CD4-positive, alpha-beta T cell treated with Interleukin-2 at 100 ng/mL for 4 hours (primary cell): ENCODE measurements at regions not wholly inside any gene's neighbourhood (a gene's known extent, or its start where the extent isn't known, plus 50 kb on each side); places are given as distances from the start of the nearest gene placed in this dataset.
"Not testable (repeated sequence)": the region's sequence is repeated elsewhere in the genome, so short reads cannot be mapped to it uniquely, and the experiment has no call there.

Source experiments
- DNase-seq: peaks from one replicate; pipeline ENCODE4 v3.0.0-alpha.2; 2020; ENCODE audit warnings: low spot score

GRCh38 chr2:234693681-234694190, 196.9 kb upstream of the ARL4C start:
- DNase-seq, result not testable (repeated sequence)

DNA sequence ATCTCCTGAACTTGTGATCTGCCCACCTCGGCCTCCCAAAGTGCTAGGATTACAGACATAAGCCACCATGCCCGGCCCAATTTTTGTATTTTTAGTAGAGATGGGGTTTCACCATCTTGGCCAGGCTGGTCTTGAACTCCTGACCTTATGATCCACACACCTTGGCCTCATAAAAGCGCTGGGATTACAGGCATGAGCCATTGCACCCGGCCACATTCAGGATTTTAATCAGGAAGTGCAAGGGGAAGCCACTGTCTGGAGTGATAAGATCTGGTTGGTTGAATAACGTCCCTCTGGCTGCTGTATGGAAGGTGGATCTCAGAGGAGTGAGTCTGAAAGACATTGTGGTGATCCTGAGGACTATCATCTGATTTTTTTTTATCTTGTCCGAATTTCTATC, 196.3 kb upstream of the ARL4C start:
- not testable (repeated sequence) for DNase-seq

GRCh38 chr2:234691968-234692955, 195.4 kb upstream of the ARL4C start:
- no peak for DNase-seq

DNA sequence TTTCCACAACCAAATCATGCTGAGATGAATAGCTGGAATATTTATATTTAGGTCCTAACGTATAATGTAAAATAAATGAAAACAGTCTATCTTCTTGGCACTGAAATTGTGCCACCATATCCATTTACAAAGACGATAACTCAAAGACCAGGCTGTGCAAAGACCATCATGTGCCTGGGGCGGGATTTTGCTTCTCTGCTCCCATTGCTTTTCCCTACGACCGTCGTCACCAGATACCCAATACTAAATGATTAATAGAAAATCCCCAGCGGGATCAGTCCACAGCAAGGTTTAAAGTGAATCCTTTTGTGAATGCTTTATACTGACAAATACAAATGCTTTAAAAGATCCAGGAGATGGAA, 194.3 kb upstream of the ARL4C start:
- no peak for DNase-seq

DNA sequence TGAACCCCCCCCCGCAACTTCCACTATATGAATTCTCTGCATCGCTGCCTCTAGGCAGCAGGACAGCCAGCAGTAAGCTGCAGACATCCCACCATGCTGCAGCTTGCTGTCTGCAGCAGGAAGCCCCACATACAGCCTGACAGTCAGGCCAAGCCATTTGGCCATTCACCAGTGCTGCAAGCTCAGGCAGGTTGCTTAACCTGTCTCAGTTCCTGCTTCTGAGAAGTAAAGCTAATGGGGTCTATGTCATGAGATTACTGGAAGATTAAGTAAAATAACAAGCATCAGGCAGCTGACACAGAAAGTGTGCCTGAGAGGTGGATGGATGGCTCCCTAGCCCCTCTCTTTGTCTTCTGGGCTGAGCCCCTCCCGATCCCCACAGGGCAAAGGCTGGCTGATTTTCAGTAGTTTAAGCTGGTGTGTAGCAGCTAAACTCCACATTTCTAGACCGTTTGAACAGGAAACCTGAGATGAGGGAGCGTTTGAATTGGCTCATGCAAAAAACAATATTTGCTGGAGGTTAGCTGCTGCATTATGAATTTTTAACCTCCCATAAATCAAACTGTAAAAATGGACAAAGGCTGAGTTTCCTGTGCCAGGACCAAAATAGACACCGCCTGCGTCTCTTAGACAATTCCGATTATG, 193.8 kb upstream of the ARL4C start:
- no peak for DNase-seq

DNA sequence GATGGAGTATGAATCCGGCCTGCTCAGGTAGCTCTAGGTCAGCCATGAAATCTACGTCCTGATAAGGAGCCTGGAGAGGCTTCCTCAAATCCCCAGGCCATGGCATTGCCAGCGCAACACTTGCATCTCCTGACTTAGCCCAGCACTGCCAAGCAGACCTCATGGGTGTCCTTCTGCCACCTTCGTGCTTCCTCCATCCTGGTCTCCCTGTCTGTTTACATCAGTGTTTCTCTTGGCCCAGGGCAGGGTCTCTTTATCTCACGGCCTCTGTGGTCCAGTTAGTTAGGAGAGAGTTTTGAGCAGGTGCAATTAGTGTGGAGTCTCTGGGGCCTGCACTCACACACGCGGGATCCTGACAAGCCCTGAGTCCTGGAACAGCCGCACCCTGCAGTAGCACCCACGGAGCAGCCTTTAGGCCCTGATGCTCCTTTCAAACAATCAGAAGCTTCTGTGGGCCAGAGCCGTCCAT, 193.1 kb upstream of the ARL4C start:
- no peak for DNase-seq

- DNase-seq, result no peak
Measured at GRCh38 chr2:234687718-234688475, 191.0 kb upstream of the ARL4C start.

DNA sequence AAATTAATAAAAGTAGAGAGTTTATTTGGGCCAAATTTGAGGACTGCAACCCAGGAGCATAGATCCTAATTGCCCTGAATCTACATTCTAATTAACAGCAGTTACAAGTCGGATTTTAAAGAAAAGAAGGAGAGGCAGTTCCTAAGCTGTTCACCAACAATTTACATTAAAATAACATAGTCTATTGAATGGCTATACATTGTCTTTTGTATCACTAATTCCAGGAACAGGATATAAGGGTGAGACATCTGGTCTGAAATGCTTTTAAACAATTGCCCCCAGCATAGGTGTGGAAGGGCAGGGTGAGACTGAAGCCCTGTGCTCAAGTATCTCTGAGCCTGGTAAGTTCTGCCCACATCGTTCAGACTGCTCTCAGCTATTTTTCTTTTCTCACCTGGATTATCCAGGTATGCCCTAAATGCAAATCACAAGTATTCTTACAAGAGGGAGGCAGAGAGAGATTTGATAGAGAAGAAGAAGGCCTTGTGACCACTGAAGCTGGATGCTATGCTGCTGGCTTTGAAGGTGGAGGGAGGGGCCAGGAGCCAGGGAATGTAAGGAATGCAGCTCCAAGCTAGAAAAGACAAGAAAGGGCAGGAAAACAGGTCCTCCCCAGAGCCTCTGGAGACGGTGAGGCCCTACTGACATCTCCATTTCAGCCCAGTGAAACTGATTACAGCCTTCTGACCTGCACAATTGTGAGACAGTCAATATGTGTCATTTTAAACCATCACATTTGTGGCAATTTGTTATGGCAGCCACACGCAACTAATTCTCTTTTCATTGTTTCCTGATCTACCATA, 189.4 kb upstream of the ARL4C start:
- no peak for DNase-seq

GRCh38 chr2:234684466-234684865, 187.6 kb upstream of the ARL4C start:
- DNase-seq, result no peak

GRCh38 chr2:234683950-234684349, 187.1 kb upstream of the ARL4C start:
- DNase-seq, result no peak

DNA sequence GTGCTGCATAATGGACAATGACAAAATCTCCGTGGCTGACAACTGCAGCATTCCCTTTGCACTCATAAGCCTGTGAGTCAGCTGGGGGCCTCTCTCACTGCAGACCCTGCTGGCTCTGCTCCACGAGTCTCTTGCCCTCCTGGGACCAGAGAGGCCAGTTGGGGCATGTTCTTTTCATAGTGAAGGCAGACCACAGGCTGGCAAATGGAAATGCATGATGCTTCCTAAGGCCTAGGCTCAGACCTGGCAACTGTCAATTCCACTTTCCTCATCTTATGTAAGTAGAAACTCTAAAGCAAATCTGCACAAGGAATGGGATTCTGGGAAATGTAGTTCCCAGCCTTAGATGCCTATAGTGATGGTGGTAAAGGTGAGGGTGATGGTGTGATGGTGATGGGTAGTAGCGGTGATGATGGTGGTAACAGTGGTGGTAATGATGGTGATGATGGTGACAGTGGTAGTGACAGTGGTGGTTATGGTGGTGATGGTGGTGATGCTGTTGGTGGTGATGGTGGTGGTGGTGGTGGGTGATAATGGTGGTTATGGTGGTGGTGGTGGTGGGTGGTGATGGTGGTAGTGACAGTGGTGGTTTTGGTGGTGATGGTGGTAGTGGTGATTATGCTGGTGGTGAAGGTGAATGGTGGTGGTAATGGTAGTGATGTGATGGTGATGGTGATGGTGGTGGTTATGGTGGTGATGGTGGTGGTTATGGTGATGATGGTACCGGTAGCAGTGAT, 185.8 kb upstream of the ARL4C start:
- no peak for DNase-seq

- no peak for DNase-seq
Measured at GRCh38 chr2:234680688-234681619, 184.1 kb upstream of the ARL4C start.

- DNase-seq, result no peak
Measured at GRCh38 chr2:234679741-234680687, 183.1 kb upstream of the ARL4C start.

- DNase-seq, result no peak
Measured at GRCh38 chr2:234679301-234679740, 182.4 kb upstream of the ARL4C start.

DNA sequence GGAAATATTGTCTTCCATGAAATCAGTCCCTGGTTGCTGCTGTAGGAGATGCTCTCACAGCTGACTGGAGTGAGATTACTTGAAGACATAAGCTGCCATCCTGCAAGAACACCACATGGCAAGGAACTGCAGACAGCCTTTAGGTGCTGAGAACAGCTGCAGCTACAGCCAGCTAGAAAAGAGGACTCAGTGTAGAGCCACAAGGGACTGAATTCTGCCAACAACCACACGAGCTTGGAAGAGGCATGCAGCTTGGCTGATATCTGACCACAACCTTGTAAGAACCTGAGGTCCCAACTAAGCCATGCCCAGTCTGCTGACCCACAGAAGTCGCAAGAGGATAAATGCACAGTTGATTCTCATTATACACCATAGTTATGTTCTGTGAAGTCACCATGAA, 181.8 kb upstream of the ARL4C start:
- DNase-seq, result no peak

DNA sequence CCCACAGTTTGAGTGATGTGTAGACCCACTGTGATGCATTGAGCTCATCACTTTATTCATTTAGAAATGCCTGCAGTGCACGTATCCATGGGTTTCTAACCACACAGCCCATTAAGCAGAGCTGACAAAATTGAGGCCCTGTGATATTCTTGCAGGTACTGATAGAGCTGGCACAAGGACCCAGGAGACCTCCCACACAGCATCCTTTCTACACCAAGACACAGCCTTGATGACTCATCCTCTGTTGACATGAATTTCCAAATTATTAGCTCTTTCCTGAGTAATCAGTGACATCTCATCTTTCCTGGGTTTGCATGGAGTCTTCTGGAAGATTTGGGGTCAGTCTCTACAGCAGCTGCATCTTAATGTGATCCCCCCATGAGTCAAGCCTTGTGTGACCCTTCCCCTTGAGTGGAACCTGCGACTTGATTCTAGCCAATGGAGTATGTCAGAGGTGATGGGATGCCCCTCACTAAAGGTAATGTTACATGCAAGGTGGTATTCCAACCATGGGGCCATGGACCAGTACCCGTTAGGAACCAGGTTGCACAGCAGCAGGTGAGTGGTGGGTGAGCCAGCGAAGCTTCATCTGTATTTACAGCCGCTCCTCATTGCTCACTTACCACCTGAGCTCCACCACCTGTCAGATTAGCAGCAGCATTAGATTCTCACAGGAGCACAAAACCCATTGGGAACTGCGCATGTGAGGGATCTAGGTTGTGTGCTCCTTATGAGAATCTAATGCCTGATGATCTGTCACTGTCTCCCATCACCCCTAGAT, 181.1 kb upstream of the ARL4C start:
- DNase-seq, result no peak

- DNase-seq, result no peak
Measured at GRCh38 chr2:234676783-234677450, 180.0 kb upstream of the ARL4C start.
